22Rv1 (cell line): ENCODE measurements at regions not wholly inside any gene's neighbourhood (a gene's known extent, or its start where the extent isn't known, plus 50 kb on each side); places are given as distances from the start of the nearest gene placed in this dataset.

Source experiments
- CTCF ChIP-seq: fragments of 450-650 bp; IDR thresholded peaks from 2 replicates; pipeline ENCODE4 v1.5.1; 2017; ENCODE audit warnings: mild to moderate bottlenecking
- ZFX ChIP-seq: fragments of 450-650 bp; IDR thresholded peaks from 2 replicates; pipeline ENCODE4 v1.6.1; 2017; ENCODE audit warnings: antibody characterized with exemption, borderline replicate concordance

DNA sequence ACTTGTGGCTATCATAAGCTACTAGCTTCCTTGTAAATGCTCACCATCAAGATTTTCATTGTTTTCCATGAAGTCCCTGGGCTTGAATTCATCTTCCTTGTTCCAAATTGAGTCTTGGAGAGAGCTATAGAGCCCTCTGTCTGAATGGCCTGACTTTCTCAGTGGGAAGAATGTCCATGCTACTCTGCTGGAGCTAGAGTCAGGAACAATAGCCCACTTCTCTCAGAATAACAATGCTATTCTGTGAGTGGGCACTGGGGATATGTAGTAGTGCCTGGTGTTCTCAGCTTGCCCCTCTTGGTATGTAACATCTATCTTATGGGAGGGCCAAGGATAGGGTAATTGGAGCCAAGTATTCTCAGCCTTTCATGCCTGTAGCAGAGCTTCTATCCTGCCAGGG is 127.6 kb upstream of the TRHDE start:
- TF ChIP-seq CTCF (no peak), ZFX (no peak)
